K562 (cell line): ENCODE measurements at regions not wholly inside any gene's neighbourhood (a gene's known extent, or its start where the extent isn't known, plus 50 kb on each side); places are given as distances from the start of the nearest gene placed in this dataset.

ENCODE experiments used
- ATAC-seq: fragments of 200-7000 bp; cut with Tn5 transposase; 3 replicates; pipeline ENCODE4 v1.9.1; 2020; ENCODE audit warnings: moderate library complexity
- BruUV-seq: library from RNA; stranded (reverse); fragments of 400-500 nt; replicated peaks from 2 replicates; lab custom pipeline; 2021; lab: Mats Ljungman, UMichigan
- CTCF ChIA-PET: fragments of 300-600 bp; formaldehyde crosslinking; extraction: SDS; loops from one replicate; lab custom pipeline; 2021; ENCODE audit warnings: low intra/inter-chr PET ratio; lab: Yijun Ruan, JAX
- POLR2A ChIA-PET: fragments of 300-600, 350-650 bp; sonication (Branson Sonifier 250); formaldehyde crosslinking; extraction: SDS; loops from one replicate; lab custom pipeline; 2021; ENCODE audit warnings: antibody characterized with exemption, inconsistent platforms; lab: Yijun Ruan, JAX
- DNase-seq, 4 experiments: peaks; one replicate each; pipeline versions ENCODE4 v3.0.0 to v3.0.0-alpha.2; 2011 to 2018; ENCODE audit warnings: low spot score in 3 of 4, mixed read lengths in 3 of 4; ENCODE audit errors: extremely low read depth in 1 of 4
- FAIRE-seq: peaks from 2 replicates; lab custom pipeline; 2011; peaks lifted over from hg19 to GRCh38; lab: Jason Lieb, UNC
- H2AFZ ChIP-seq: 2 replicates; pipeline ENCODE4 v1.6.0; 2011; ENCODE audit warnings: low read depth, low read length, control low read depth, inconsistent platforms
- H3K27ac ChIP-seq: fragments of 200-600 bp; 3 replicates; pipeline ENCODE4 v1.8.0; 2011; ENCODE audit warnings: low read depth, mild to moderate bottlenecking, control low read depth, inconsistent platforms, low read length, moderate library complexity, mixed read lengths; ENCODE audit errors: extremely low read depth
- H3K27me3 ChIP-seq, 2 experiments: fragments of 300-600 bp in 1 of 2; 2 replicates in 1 of 2; 3 replicates in 1 of 2; pipeline versions ENCODE4 v1.6.0 to v1.8.0; 2011; ENCODE audit warnings: inconsistent platforms in 2 of 2, low read length in 2 of 2, mild to moderate bottlenecking in 1 of 2, mixed read lengths in 1 of 2, moderate library complexity in 1 of 2; ENCODE audit not compliant: control insufficient read depth in 2 of 2, insufficient read depth in 2 of 2
- H3K36me3 ChIP-seq: fragments of 300-600 bp; 3 replicates; pipeline ENCODE4 v1.8.0; 2011; ENCODE audit warnings: mild to moderate bottlenecking, low read length, inconsistent platforms; ENCODE audit not compliant: control insufficient read depth, insufficient read depth
- H3K4me1 ChIP-seq, 2 experiments: fragments of 200-600 bp in 1 of 2; replicated peaks in 1 of 2; 2 replicates in 1 of 2; 3 replicates in 1 of 2; pipeline versions ENCODE4 v1.5.1 to v1.8.0; 2011; ENCODE audit warnings: inconsistent platforms in 2 of 2, low read length in 2 of 2, mild to moderate bottlenecking in 1 of 2, mixed read lengths in 1 of 2, moderate library complexity in 1 of 2; ENCODE audit not compliant: control insufficient read depth in 2 of 2, insufficient read depth in 2 of 2
- H3K4me2 ChIP-seq: 2 replicates; pipeline ENCODE4 v1.6.1; 2011; ENCODE audit warnings: low read length, control low read depth, inconsistent platforms, mixed read lengths; ENCODE audit not compliant: insufficient read depth
- H3K4me3 ChIP-seq: fragments of 200-600 bp; sonication (generic), shearing (Covaris generic); 2 replicates; pipeline ENCODE4 v1.5.1; 2016; ENCODE audit warnings: control low read depth, inconsistent platforms
- H3K79me2 ChIP-seq: fragments of 200-600 bp; 3 replicates; pipeline ENCODE4 v1.8.0; 2011; ENCODE audit warnings: low read length, inconsistent platforms; ENCODE audit not compliant: control insufficient read depth, insufficient read depth
- H3K9ac ChIP-seq, 2 experiments: 2 replicates each; pipeline versions ENCODE4 v1.6.0 to v1.6.1; 2011; ENCODE audit warnings: low read depth in 2 of 2, low read length in 2 of 2, control low read depth in 1 of 2, inconsistent platforms in 1 of 2, mild to moderate bottlenecking in 1 of 2, mixed read lengths in 1 of 2; ENCODE audit not compliant: insufficient read depth in 1 of 2
- H3K9me1 ChIP-seq: one replicate; pipeline ENCODE4 v1.6.0; 2011; ENCODE audit warnings: inconsistent platforms, mild to moderate bottlenecking, low read length, moderate library complexity; ENCODE audit not compliant: control insufficient read depth, insufficient read depth
- H3K9me3 ChIP-seq: replicated peaks from 2 replicates; pipeline ENCODE4 v1.5.1; 2011; ENCODE audit warnings: low read depth, low read length, inconsistent platforms; ENCODE audit not compliant: control insufficient read depth, insufficient read depth
- H4K20me1 ChIP-seq: replicated peaks from 2 replicates; pipeline ENCODE4 v1.6.1; 2011; ENCODE audit warnings: low read length, inconsistent platforms, mixed read lengths; ENCODE audit not compliant: control insufficient read depth, insufficient read depth
- E2F3 ChIP-seq: fragments of 250-450 bp; sonication (Bioruptor Pico); IDR thresholded peaks from 2 replicates; pipeline ENCODE4 v1.4.0; 2020; ENCODE audit warnings: mild to moderate bottlenecking
- ELF1 ChIP-seq: fragments of 200-800 bp; sonication (Bioruptor generic); IDR thresholded peaks from 2 replicates; pipeline ENCODE4 v1.6.1; 2016; ENCODE audit warnings: missing genetic modification characterization, missing compliant biosample characterization
- HEY1 ChIP-seq: fragments of 250-450 bp; sonication (Bioruptor Pico); IDR thresholded peaks from 2 replicates; pipeline ENCODE4 v1.5.0; 2020; ENCODE audit warnings: mild to moderate bottlenecking, moderate library complexity, borderline replicate concordance
- NCOA6 ChIP-seq: fragments of 450-650 bp; IDR thresholded peaks from 2 replicates; pipeline ENCODE4 v1.6.1; 2017; ENCODE audit warnings: mild to moderate bottlenecking
- NCOR1 ChIP-seq: fragments of 450-650 bp; IDR thresholded peaks from 2 replicates; pipeline ENCODE4 v1.6.1; 2016; ENCODE audit warnings: mild to moderate bottlenecking, moderate library complexity
- PML ChIP-seq: IDR thresholded peaks from 2 replicates; pipeline ENCODE4 v1.6.1; 2012; ENCODE audit warnings: low read length, inconsistent platforms
- PURB ChIP-seq: sonication (generic); formaldehyde crosslinking; IDR thresholded peaks from 2 replicates; pipeline ENCODE4 v1.9.0; 2021; ENCODE audit warnings: low read depth, mild to moderate bottlenecking, missing genetic modification reagents
- RFX1 ChIP-seq: fragments of 450-650 bp; IDR thresholded peaks from 2 replicates; pipeline ENCODE4 v1.6.1; 2016; ENCODE audit warnings: mild to moderate bottlenecking, moderate library complexity
- SAFB2 ChIP-seq: fragments of 200-400 bp; formaldehyde crosslinking; IDR thresholded peaks from 2 replicates; pipeline ENCODE4 v1.6.1; 2018; ENCODE audit warnings: borderline replicate concordance, low read length, low read depth, moderate library complexity; ENCODE audit not compliant: severe bottlenecking
- SETDB1 ChIP-seq: IDR thresholded peaks from one replicate; pipeline ENCODE4 v1.6.1; 2012; ENCODE audit warnings: low read length, control low read depth, inconsistent platforms
- SREBF2 ChIP-seq: sonication (generic); formaldehyde crosslinking; IDR thresholded peaks from 2 replicates; pipeline ENCODE4 v1.4.0; 2020; ENCODE audit warnings: mild to moderate bottlenecking, missing genetic modification reagents
- TFAM ChIP-seq: fragments of 250-450 bp; sonication (Bioruptor Pico); conservative IDR thresholded peaks from 2 replicates; pipeline ENCODE4 v1.5.0; 2021; ENCODE audit warnings: mild to moderate bottlenecking, moderate library complexity
- TRIM28 ChIP-seq: fragments of 450-650 bp; IDR thresholded peaks from 2 replicates; pipeline ENCODE4 v1.6.1; 2017
- ZNF253 ChIP-seq: fragments of 250-450 bp; sonication (Bioruptor Pico); conservative IDR thresholded peaks from 2 replicates; pipeline ENCODE4 v1.6.1; 2021; ENCODE audit warnings: mild to moderate bottlenecking
- ZSCAN32 ChIP-seq: fragments of 450-650 bp; formaldehyde crosslinking; IDR thresholded peaks from 2 replicates; pipeline ENCODE4 v1.4.0; 2020; ENCODE audit warnings: mild to moderate bottlenecking, moderate library complexity
- WGBS: fragments of 100-300 bp; shearing (Covaris generic); methylation state at CpG from one replicate; pipeline ENCODE4 v1.1.6; 2016; ENCODE audit warnings: low coverage, mixed read lengths; ENCODE audit not compliant: insufficient coverage; ENCODE audit errors: missing lambda C conversion rate; 5-methylcytosine and 5-hydroxymethylcytosine counted together
- in situ Hi-C: fragments of 300-500 bp; cut with MboI; formaldehyde crosslinking; loops from 4 replicates; pipeline ENCODE4 v1.15.0; 2018; ENCODE audit warnings: inconsistent platforms, mixed read lengths
- intact Hi-C: fragments of 100-400 bp; cut with micrococcal nuclease; formaldehyde crosslinking; loops from 2 replicates; pipeline ENCODE4 v1.14.2; 2022
- TF ChIP-seq, protein P1 (sequence below): fragments of 250-450 bp; sonication (Bioruptor Pico); IDR thresholded peaks from 2 replicates; pipeline ENCODE4 v1.4.0; 2020
- TF ChIP-seq, protein P2 (sequence below), 2 experiments: IDR thresholded peaks; 2 replicates each; pipeline ENCODE4 v1.6.1; 2011; ENCODE audit warnings: borderline replicate concordance in 1 of 2, control low read depth in 1 of 2, low read depth in 1 of 2, low read length in 1 of 2, mild to moderate bottlenecking in 1 of 2, mixed read lengths in 1 of 2, moderate library complexity in 1 of 2; ENCODE audit not compliant: insufficient read depth in 1 of 2, insufficient read length in 1 of 2, poor library complexity in 1 of 2, severe bottlenecking in 1 of 2; ENCODE audit errors: extremely low read depth in 1 of 2
- TF ChIP-seq, protein P3 (sequence below): fragments of 200-800 bp; sonication (Bioruptor generic); IDR thresholded peaks from 2 replicates; pipeline ENCODE4 v1.6.1; 2017; ENCODE audit warnings: missing genetic modification characterization, missing compliant biosample characterization

DNA sequence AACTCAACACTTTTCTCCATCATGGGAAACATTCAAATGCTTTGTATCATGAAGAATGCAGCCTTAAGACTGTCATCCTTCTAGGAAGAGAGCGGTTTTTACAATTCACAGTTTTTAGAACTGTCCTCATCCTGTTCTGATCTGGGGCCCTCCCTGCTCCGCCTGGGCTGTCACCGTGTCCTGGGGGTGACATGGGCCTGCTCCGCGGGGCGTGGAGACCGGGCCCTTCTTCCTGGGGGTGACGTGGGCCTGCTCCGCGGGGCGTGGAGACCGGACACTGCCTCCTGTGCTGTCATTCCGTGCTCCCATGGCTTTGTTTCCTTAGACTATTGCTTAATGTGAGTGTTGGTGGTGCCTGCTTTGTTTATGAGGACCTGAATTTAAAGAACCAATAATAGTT is 122.8 kb downstream of the TMEM18 start:
- Histone ChIP-seq H3K4me3 (no peak overlapping the region), H3K4me2 (no peak overlapping the region), H2AFZ (no peak overlapping the region), H3K9me1 (no peaks in the 10 kb centered on the region), H3K4me1 (peaks cover 0 to 8% of the 10 kb centered on the region in 2 experiments; a peak in 2 of 5 replicates), H3K9ac (no peak overlapping the region), H3K9me3 (no peaks in the 10 kb centered on the region), H3K27me3 (peaks cover 27 to 73% of the 10 kb centered on the region in 2 experiments; a peak in 4 of 5 replicates), H3K79me2 (no peaks in the 10 kb centered on the region), H3K36me3 (no peaks in the 10 kb centered on the region), H3K27ac (no peak overlapping the region), H4K20me1 (no peaks in the 10 kb centered on the region)
- ChIA-PET POLR2A (no interaction called here), CTCF (no interaction called here)
- FAIRE-seq, result no peak
- no peak for ATAC-seq
- in situ Hi-C loops, result no loop called here
- BruUV-seq, result no TSS peak
- intact Hi-C loops, result no loop called here
- 2% methylated on average over 13 of the region's 13 CpGs for WGBS
- DNase-seq, result no peak
- TF ChIP-seq ELF1 (tag) (no peak), TFAM (CRISPR knock-in tag) (no peak), SAFB2 (no peak), ZSCAN32 (CRISPR knock-in tag) (no peak), E2F3 (CRISPR knock-in tag) (no peak), SREBF2 (CRISPR knock-in tag) (no peak), RFX1 (no peak), PURB (CRISPR knock-in tag) (no peak), ZNF253 (no peak), HEY1 (CRISPR knock-in tag) (no peak), PML (no peak), NCOR1 (no peak), SETDB1 (no peak), TRIM28 (no peak), NCOA6 (no peak)
- TF ChIP-seq, protein P1, sequence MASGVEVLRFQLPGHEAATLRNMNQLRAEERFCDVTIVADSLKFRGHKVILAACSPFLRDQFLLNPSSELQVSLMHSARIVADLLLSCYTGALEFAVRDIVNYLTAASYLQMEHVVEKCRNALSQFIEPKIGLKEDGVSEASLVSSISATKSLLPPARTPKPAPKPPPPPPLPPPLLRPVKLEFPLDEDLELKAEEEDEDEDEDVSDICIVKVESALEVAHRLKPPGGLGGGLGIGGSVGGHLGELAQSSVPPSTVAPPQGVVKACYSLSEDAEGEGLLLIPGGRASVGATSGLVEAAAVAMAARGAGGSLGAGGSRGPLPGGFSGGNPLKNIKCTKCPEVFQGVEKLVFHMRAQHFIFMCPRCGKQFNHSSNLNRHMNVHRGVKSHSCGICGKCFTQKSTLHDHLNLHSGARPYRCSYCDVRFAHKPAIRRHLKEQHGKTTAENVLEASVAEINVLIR (CRISPR knock-in tag), result no peak
- TF ChIP-seq, protein P2, sequence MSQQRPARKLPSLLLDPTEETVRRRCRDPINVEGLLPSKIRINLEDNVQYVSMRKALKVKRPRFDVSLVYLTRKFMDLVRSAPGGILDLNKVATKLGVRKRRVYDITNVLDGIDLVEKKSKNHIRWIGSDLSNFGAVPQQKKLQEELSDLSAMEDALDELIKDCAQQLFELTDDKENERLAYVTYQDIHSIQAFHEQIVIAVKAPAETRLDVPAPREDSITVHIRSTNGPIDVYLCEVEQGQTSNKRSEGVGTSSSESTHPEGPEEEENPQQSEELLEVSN (IDR thresholded peaks at IDR 0.05; ENCODE audit: borderline replicate concordance in 1 of 2, extremely low read depth in 1 of 2, insufficient read depth in 1 of 2, insufficient read length in 1 of 2, low read depth in 1 of 2, low read length in 1 of 2, poor library complexity in 1 of 2, severe bottlenecking in 1 of 2), result no peak
- TF ChIP-seq, protein P3, sequence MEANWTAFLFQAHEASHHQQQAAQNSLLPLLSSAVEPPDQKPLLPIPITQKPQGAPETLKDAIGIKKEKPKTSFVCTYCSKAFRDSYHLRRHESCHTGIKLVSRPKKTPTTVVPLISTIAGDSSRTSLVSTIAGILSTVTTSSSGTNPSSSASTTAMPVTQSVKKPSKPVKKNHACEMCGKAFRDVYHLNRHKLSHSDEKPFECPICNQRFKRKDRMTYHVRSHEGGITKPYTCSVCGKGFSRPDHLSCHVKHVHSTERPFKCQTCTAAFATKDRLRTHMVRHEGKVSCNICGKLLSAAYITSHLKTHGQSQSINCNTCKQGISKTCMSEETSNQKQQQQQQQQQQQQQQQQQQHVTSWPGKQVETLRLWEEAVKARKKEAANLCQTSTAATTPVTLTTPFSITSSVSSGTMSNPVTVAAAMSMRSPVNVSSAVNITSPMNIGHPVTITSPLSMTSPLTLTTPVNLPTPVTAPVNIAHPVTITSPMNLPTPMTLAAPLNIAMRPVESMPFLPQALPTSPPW (CRISPR knock-in tag), result no peak
